ENCODE measurements at regions not wholly inside any gene's neighbourhood (a gene's known extent, or its start where the extent isn't known, plus 50 kb on each side); places are given as distances from the start of the nearest gene placed in this dataset.

DNA sequence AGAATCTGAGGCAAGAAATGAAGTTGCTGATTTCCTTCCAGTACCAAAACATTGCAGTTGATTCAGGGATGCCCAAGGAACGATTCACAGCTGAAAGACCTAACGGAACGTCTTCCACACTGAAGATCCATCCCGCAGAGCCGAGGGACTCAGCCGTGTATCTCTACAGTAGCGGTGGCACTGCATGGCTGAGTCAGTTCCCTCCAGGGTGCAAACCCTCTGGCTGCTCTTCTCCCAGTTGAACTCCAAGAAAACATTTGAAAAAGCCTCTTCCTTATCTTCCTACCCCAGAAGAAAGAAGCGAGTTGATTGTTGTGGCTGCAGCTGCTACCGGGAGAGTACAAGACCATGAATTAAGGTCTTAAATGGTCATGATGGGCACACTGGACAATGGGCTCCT, 147.1 kb upstream of the PRSS1 start:
- TF ChIP-seq, protein P1, sequence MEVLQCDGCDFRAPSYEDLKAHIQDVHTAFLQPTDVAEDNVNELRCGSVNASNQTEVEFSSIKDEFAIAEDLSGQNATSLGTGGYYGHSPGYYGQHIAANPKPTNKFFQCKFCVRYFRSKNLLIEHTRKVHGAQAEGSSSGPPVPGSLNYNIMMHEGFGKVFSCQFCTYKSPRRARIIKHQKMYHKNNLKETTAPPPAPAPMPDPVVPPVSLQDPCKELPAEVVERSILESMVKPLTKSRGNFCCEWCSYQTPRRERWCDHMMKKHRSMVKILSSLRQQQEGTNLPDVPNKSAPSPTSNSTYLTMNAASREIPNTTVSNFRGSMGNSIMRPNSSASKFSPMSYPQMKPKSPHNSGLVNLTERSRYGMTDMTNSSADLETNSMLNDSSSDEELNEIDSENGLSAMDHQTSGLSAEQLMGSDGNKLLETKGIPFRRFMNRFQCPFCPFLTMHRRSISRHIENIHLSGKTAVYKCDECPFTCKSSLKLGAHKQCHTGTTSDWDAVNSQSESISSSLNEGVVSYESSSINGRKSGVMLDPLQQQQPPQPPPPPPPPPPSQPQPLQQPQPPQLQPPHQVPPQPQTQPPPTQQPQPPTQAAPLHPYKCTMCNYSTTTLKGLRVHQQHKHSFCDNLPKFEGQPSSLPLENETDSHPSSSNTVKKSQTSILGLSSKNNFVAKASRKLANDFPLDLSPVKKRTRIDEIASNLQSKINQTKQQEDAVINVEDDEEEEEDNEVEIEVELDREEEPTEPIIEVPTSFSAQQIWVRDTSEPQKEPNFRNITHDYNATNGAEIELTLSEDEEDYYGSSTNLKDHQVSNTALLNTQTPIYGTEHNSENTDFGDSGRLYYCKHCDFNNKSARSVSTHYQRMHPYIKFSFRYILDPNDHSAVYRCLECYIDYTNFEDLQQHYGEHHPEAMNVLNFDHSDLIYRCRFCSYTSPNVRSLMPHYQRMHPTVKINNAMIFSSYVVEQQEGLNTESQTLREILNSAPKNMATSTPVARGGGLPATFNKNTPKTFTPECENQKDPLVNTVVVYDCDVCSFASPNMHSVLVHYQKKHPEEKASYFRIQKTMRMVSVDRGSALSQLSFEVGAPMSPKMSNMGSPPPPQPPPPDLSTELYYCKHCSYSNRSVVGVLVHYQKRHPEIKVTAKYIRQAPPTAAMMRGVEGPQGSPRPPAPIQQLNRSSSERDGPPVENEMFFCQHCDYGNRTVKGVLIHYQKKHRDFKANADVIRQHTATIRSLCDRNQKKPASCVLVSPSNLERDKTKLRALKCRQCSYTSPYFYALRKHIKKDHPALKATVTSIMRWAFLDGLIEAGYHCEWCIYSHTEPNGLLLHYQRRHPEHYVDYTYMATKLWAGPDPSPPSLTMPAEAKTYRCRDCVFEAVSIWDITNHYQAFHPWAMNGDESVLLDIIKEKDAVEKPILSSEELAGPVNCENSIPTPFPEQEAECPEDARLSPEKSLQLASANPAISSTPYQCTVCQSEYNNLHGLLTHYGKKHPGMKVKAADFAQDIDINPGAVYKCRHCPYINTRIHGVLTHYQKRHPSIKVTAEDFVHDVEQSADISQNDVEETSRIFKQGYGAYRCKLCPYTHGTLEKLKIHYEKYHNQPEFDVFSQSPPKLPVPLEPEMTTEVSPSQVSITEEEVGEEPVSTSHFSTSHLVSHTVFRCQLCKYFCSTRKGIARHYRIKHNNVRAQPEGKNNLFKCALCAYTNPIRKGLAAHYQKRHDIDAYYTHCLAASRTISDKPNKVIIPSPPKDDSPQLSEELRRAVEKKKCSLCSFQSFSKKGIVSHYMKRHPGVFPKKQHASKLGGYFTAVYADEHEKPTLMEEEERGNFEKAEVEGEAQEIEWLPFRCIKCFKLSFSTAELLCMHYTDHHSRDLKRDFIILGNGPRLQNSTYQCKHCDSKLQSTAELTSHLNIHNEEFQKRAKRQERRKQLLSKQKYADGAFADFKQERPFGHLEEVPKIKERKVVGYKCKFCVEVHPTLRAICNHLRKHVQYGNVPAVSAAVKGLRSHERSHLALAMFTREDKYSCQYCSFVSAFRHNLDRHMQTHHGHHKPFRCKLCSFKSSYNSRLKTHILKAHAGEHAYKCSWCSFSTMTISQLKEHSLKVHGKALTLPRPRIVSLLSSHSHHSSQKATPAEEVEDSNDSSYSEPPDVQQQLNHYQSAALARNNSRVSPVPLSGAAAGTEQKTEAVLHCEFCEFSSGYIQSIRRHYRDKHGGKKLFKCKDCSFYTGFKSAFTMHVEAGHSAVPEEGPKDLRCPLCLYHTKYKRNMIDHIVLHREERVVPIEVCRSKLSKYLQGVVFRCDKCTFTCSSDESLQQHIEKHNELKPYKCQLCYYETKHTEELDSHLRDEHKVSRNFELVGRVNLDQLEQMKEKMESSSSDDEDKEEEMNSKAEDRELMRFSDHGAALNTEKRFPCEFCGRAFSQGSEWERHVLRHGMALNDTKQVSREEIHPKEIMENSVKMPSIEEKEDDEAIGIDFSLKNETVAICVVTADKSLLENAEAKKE (CRISPR knock-in tag; IDR thresholded peaks at IDR 0.05): no peak
- TF ChIP-seq ZNF114 (CRISPR knock-in tag; IDR thresholded peaks at IDR 0.05): no peak
- no peak for TF ChIP-seq STAT1 (IDR thresholded peaks at IDR 0.05; ENCODE audit: unreplicated experiment)
- TF ChIP-seq, protein P2, sequence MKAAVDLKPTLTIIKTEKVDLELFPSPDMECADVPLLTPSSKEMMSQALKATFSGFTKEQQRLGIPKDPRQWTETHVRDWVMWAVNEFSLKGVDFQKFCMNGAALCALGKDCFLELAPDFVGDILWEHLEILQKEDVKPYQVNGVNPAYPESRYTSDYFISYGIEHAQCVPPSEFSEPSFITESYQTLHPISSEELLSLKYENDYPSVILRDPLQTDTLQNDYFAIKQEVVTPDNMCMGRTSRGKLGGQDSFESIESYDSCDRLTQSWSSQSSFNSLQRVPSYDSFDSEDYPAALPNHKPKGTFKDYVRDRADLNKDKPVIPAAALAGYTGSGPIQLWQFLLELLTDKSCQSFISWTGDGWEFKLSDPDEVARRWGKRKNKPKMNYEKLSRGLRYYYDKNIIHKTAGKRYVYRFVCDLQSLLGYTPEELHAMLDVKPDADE (IDR thresholded peaks at IDR 0.05): no peak
- TF ChIP-seq, protein P3, sequence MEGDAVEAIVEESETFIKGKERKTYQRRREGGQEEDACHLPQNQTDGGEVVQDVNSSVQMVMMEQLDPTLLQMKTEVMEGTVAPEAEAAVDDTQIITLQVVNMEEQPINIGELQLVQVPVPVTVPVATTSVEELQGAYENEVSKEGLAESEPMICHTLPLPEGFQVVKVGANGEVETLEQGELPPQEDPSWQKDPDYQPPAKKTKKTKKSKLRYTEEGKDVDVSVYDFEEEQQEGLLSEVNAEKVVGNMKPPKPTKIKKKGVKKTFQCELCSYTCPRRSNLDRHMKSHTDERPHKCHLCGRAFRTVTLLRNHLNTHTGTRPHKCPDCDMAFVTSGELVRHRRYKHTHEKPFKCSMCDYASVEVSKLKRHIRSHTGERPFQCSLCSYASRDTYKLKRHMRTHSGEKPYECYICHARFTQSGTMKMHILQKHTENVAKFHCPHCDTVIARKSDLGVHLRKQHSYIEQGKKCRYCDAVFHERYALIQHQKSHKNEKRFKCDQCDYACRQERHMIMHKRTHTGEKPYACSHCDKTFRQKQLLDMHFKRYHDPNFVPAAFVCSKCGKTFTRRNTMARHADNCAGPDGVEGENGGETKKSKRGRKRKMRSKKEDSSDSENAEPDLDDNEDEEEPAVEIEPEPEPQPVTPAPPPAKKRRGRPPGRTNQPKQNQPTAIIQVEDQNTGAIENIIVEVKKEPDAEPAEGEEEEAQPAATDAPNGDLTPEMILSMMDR (conservative IDR thresholded peaks at IDR 0.05; ENCODE audit: low read depth in 2 of 2): no peak
- ATAC-seq: no peak
- H3K27me3 Mint-ChIP-seq (ENCODE audit: insufficient read depth, low read depth, poor library complexity): peaks cover 4% of the 10 kb centered on the region

More for the DNA sequence above, 147.1 kb upstream of the PRSS1 start:
- no peak overlapping the region for H3K27ac Mint-ChIP-seq
- no peak overlapping the region for H3K27ac ChIP-seq (ENCODE audit: low read depth)
- H3K4me3 ChIP-seq: no peak overlapping the region
- H3K9me2 ChIP-seq (ENCODE audit: insufficient read depth): no peaks in the 10 kb centered on the region
- no peak overlapping the region for H3K4me3 Mint-ChIP-seq
- no peaks in the 10 kb centered on the region for H3K36me3 Mint-ChIP-seq (ENCODE audit: low read depth)
- no peaks in the 10 kb centered on the region for H3K4me1 Mint-ChIP-seq
- H3K4me2 ChIP-seq: no peak overlapping the region
- no peaks in the 10 kb centered on the region for H4K20me1 ChIP-seq (replicated peaks; ENCODE audit: insufficient read depth)
- DNase-seq (ENCODE audit: low spot score): no peak
- H3F3A ChIP-seq (replicated peaks; ENCODE audit: low read depth): no peaks in the 10 kb centered on the region
- H3K27me3 ChIP-seq (ENCODE audit: insufficient read depth): no peaks in the 10 kb centered on the region
- H3K79me2 ChIP-seq (replicated peaks; ENCODE audit: insufficient read depth): no peaks in the 10 kb centered on the region
- H3K36me3 ChIP-seq (ENCODE audit: insufficient read depth): no peaks in the 10 kb centered on the region
- H2AFZ ChIP-seq: no peak overlapping the region
- no peaks in the 10 kb centered on the region; the same call in 2 of the 3 replicates for H3K9me3 Mint-ChIP-seq
- H3K4me1 ChIP-seq (ENCODE audit: insufficient read depth): no peaks in the 10 kb centered on the region

Measured in GM23338 (cell line).